Neutrophil (primary cell): ENCODE measurements at regions not wholly inside any gene's neighbourhood (a gene's known extent, or its start where the extent isn't known, plus 50 kb on each side); places are given as distances from the start of the nearest gene placed in this dataset.

Experiments
- H3K27ac ChIP-seq: fragments of 200-600 bp; sonication (generic); 2 replicates; pipeline ENCODE4 v1.5.1; 2016; ENCODE audit warnings: mild to moderate bottlenecking, moderate library complexity
- H3K27me3 ChIP-seq: fragments of 200-600 bp; sonication (generic); 2 replicates; pipeline ENCODE4 v1.6.0; 2016; ENCODE audit warnings: mild to moderate bottlenecking
- H3K36me3 ChIP-seq: fragments of 200-600 bp; sonication (generic); 2 replicates; pipeline ENCODE4 v1.5.1; 2017
- H3K4me1 ChIP-seq, 2 experiments: fragments of 200-600 bp in 1 of 2; sonication (generic) in 1 of 2; 1 replicate in 1 of 2; 2 replicates in 1 of 2; pipeline versions ENCODE4 v1.5.1 to v1.6.1; 2013 to 2016; ENCODE audit warnings: low read depth in 1 of 2, low read length in 1 of 2, mild to moderate bottlenecking in 1 of 2, moderate library complexity in 1 of 2; ENCODE audit not compliant: control insufficient read depth in 1 of 2, insufficient read depth in 1 of 2
- H3K4me3 ChIP-seq, 2 experiments: fragments of 200-600 bp in 1 of 2; sonication (generic) in 1 of 2; 1 replicate in 1 of 2; 2 replicates in 1 of 2; pipeline ENCODE4 v1.5.1; 2013 to 2016; ENCODE audit warnings: low read depth in 1 of 2, low read length in 1 of 2, mild to moderate bottlenecking in 1 of 2, moderate library complexity in 1 of 2
- H3K9me3 ChIP-seq: fragments of 200-600 bp; sonication (generic); 2 replicates; pipeline ENCODE4 v1.5.1; 2016
- CTCF ChIP-seq: fragments of 200-600 bp; sonication (generic); IDR thresholded peaks from 2 replicates; pipeline ENCODE4 v1.5.1; 2016; ENCODE audit warnings: antibody characterized with exemption

GRCh38 chr20:58018590-58018989 lies 209.9 kb downstream of the ANKRD60 start:
- H3K4me1 ChIP-seq: no peaks in the 10 kb centered on the region
- H3K27me3 ChIP-seq: no peaks in the 10 kb centered on the region
- no peaks in the 10 kb centered on the region for H3K9me3 ChIP-seq
- H3K4me3 ChIP-seq: no peak overlapping the region
- TF ChIP-seq CTCF: no peak
- H3K36me3 ChIP-seq: no peaks in the 10 kb centered on the region
- H3K27ac ChIP-seq: no peak overlapping the region

- H3K4me1 ChIP-seq: no peaks in the 10 kb centered on the region
- H3K36me3 ChIP-seq: no peaks in the 10 kb centered on the region
- H3K27ac ChIP-seq: no peak overlapping the region
- H3K9me3 ChIP-seq: no peaks in the 10 kb centered on the region
- TF ChIP-seq CTCF: no peak
- H3K4me3 ChIP-seq: no peak overlapping the region
- no peaks in the 10 kb centered on the region for H3K27me3 ChIP-seq
Measured at GRCh38 chr20:58017970-58018530, 210.4 kb downstream of the ANKRD60 start.

- no peaks in the 10 kb centered on the region for H3K4me1 ChIP-seq
- H3K27ac ChIP-seq: no peak overlapping the region
- no peaks in the 10 kb centered on the region for H3K36me3 ChIP-seq
- no peak for TF ChIP-seq CTCF
- H3K27me3 ChIP-seq: no peaks in the 10 kb centered on the region
- H3K4me3 ChIP-seq: no peak overlapping the region
- no peaks in the 10 kb centered on the region for H3K9me3 ChIP-seq
Measured at GRCh38 chr20:58017231-58017969, 211.1 kb downstream of the ANKRD60 start.

GRCh38 chr20:58016779-58017178 lies 211.7 kb downstream of the ANKRD60 start:
- Histone ChIP-seq H3K27ac (no peak overlapping the region), H3K27me3 (no peaks in the 10 kb centered on the region), H3K36me3 (no peaks in the 10 kb centered on the region), H3K9me3 (no peaks in the 10 kb centered on the region), H3K4me3 (no peak overlapping the region), H3K4me1 (no peaks in the 10 kb centered on the region)
- no peak for TF ChIP-seq CTCF

- no peaks in the 10 kb centered on the region for H3K36me3 ChIP-seq
- H3K27ac ChIP-seq: no peak overlapping the region
- TF ChIP-seq CTCF: no peak
- no peak overlapping the region for H3K4me3 ChIP-seq
- no peaks in the 10 kb centered on the region for H3K4me1 ChIP-seq
- no peaks in the 10 kb centered on the region for H3K9me3 ChIP-seq
- H3K27me3 ChIP-seq: no peaks in the 10 kb centered on the region
Measured at GRCh38 chr20:58014628-58015315, 213.7 kb downstream of the ANKRD60 start.
